A549 (cell line): ENCODE measurements at regions not wholly inside any gene's neighbourhood (a gene's known extent, or its start where the extent isn't known, plus 50 kb on each side); places are given as distances from the start of the nearest gene placed in this dataset.

Experiments
- ATAC-seq, 2 experiments: fragments of 200-7000 bp in 1 of 2; fragments of >200 bp in 1 of 2; cut with Nextera tagmentation in 1 of 2; cut with Tn5 transposase in 1 of 2; 3 replicates each; pipeline versions ENCODE4 v1.8.0 to v1.9.1; 2018 to 2020; ENCODE audit warnings: mild to moderate bottlenecking in 1 of 2, moderate library complexity in 1 of 2
- CTCF ChIA-PET: fragments of 300-600 bp; sonication (Branson Sonifier 250); formaldehyde crosslinking; extraction: SDS; loops from one replicate; lab custom pipeline; 2021; ENCODE audit warnings: antibody characterized with exemption, inconsistent platforms; lab: Yijun Ruan, JAX
- POLR2A ChIA-PET: fragments of 350-600 bp; formaldehyde crosslinking; extraction: SDS; loops from one replicate; lab custom pipeline; 2021; ENCODE audit warnings: antibody characterized with exemption, inconsistent platforms; lab: Yijun Ruan, JAX
- DNase-seq, 2 experiments: peaks; one replicate each; pipeline versions ENCODE4 v3.0.0 to v3.0.0-alpha.2; 2011 to 2016; ENCODE audit warnings: low read depth in 1 of 2, low spot score in 1 of 2
- FAIRE-seq: peaks from 2 replicates; lab custom pipeline; 2011; peaks lifted over from hg19 to GRCh38; lab: Jason Lieb, UNC
- H3K27ac ChIP-seq, 2 experiments: fragments of >200 bp; sonication (Bioruptor Twin); formaldehyde crosslinking; 3 replicates each; pipeline ENCODE4 v1.5.1; 2016 to 2017
- H3K4me1 ChIP-seq: fragments of >200 bp; sonication (Bioruptor Twin); formaldehyde crosslinking; 3 replicates; pipeline ENCODE4 v1.6.1; 2016
- H3K4me2 ChIP-seq: fragments of >200 bp; sonication (Bioruptor Twin); formaldehyde crosslinking; 3 replicates; pipeline ENCODE4 v1.6.1; 2016
- H3K4me3 ChIP-seq: fragments of >200 bp; sonication (Bioruptor Twin); formaldehyde crosslinking; 3 replicates; pipeline ENCODE4 v1.5.1; 2016
- H3K9me3 ChIP-seq: fragments of >200 bp; sonication (Bioruptor Twin); formaldehyde crosslinking; 3 replicates; pipeline ENCODE4 v1.6.1; 2016
- CBX2 ChIP-seq: fragments of 200-600 bp; sonication (generic); IDR thresholded peaks from 2 replicates; pipeline ENCODE4 v1.6.1; 2016; ENCODE audit warnings: low read depth, mild to moderate bottlenecking, borderline replicate concordance
- CHD2 ChIP-seq: fragments of 150-350 bp; IDR thresholded peaks from 2 replicates; pipeline ENCODE4 v1.6.1; 2014; ENCODE audit warnings: low read length; ENCODE audit not compliant: partially characterized antibody
- EHF ChIP-seq: fragments of 250-450 bp; sonication (Bioruptor Pico); IDR thresholded peaks from 2 replicates; pipeline ENCODE4 v1.5.0; 2020; ENCODE audit warnings: mild to moderate bottlenecking
- EHMT2 ChIP-seq: fragments of 200-600 bp; sonication (generic); IDR thresholded peaks from 2 replicates; pipeline ENCODE4 v1.6.1; 2016; ENCODE audit warnings: antibody characterized with exemption, low read depth, mild to moderate bottlenecking, moderate library complexity
- EP300 ChIP-seq, 2 experiments: fragments of >200 bp; sonication (Bioruptor Twin); formaldehyde crosslinking; IDR thresholded peaks; 2 replicates in 1 of 2; 3 replicates in 1 of 2; pipeline ENCODE4 v1.6.1; 2016 to 2017
- ESRRA ChIP-seq: fragments of 150-350 bp; IDR thresholded peaks from 2 replicates; pipeline ENCODE4 v1.6.1; 2014; ENCODE audit warnings: mild to moderate bottlenecking, low read length, borderline replicate concordance
- FOSB ChIP-seq: fragments of 250-450 bp; sonication (Bioruptor Pico); IDR thresholded peaks from 2 replicates; pipeline ENCODE4 v1.5.0; 2020; ENCODE audit warnings: mild to moderate bottlenecking, moderate library complexity
- HOXA7 ChIP-seq: fragments of 250-450 bp; sonication (Bioruptor Pico); IDR thresholded peaks from 2 replicates; pipeline ENCODE4 v1.5.0; 2020; ENCODE audit warnings: mild to moderate bottlenecking, moderate library complexity
- JUN ChIP-seq, 2 experiments: fragments of >200 bp; sonication (Bioruptor Twin); formaldehyde crosslinking; IDR thresholded peaks; 2 replicates in 1 of 2; 3 replicates in 1 of 2; pipeline ENCODE4 v1.6.1; 2016 to 2017
- JUNB ChIP-seq: fragments of >200 bp; sonication (Bioruptor Twin); formaldehyde crosslinking; IDR thresholded peaks from 2 replicates; pipeline ENCODE4 v1.6.1; 2016
- KDM1A ChIP-seq: fragments of 200-600 bp; sonication (generic); IDR thresholded peaks from 2 replicates; pipeline ENCODE4 v1.6.1; 2016; ENCODE audit warnings: low read depth, mild to moderate bottlenecking
- KDM5A ChIP-seq: fragments of 200-600 bp; sonication (generic); IDR thresholded peaks from 2 replicates; pipeline ENCODE4 v1.6.1; 2016; ENCODE audit warnings: antibody characterized with exemption, mild to moderate bottlenecking
- MAZ ChIP-seq: fragments of 150-350 bp; IDR thresholded peaks from 2 replicates; pipeline ENCODE4 v1.6.1; 2014; ENCODE audit warnings: antibody characterized with exemption, low read depth, low read length, borderline replicate concordance
- NPAS2 ChIP-seq: fragments of 250-450 bp; sonication (Bioruptor Pico); IDR thresholded peaks from 2 replicates; pipeline ENCODE4 v1.8.0; 2022; ENCODE audit warnings: mild to moderate bottlenecking, moderate library complexity, borderline replicate concordance
- RAD21 ChIP-seq, 2 experiments: fragments of >200 bp in 1 of 2; sonication (Bioruptor Twin) in 1 of 2; formaldehyde crosslinking in 1 of 2; IDR thresholded peaks in 1 of 2; conservative IDR thresholded peaks in 1 of 2; 2 replicates in 1 of 2; 3 replicates in 1 of 2; pipeline ENCODE4 v1.6.1; 2012 to 2018; ENCODE audit warnings: inconsistent platforms in 1 of 2
- RARB ChIP-seq: fragments of 250-450 bp; sonication (Bioruptor Pico); IDR thresholded peaks from 2 replicates; pipeline ENCODE4 v1.8.0; 2021; ENCODE audit warnings: mild to moderate bottlenecking, moderate library complexity
- RFX5 ChIP-seq: fragments of 450-650 bp; IDR thresholded peaks from 2 replicates; pipeline ENCODE4 v1.7.1; 2014; ENCODE audit warnings: antibody characterized with exemption, mild to moderate bottlenecking, moderate library complexity
- TFCP2L1 ChIP-seq: fragments of 250-450 bp; sonication (Bioruptor Pico); IDR thresholded peaks from 2 replicates; pipeline ENCODE4 v1.5.0; 2021; ENCODE audit warnings: mild to moderate bottlenecking
- TP53 ChIP-seq: fragments of 250-450 bp; sonication (Bioruptor Pico); IDR thresholded peaks from 2 replicates; pipeline ENCODE4 v1.5.0; 2021; ENCODE audit warnings: mild to moderate bottlenecking, moderate library complexity
- ZSCAN20 ChIP-seq: fragments of 250-450 bp; sonication (Bioruptor Pico); IDR thresholded peaks from 2 replicates; pipeline ENCODE4 v1.8.0; 2022; ENCODE audit warnings: mild to moderate bottlenecking, moderate library complexity
- WGBS: methylation state at CpG from one replicate; pipeline ENCODE4 v1.1.6; 2017; ENCODE audit errors: missing lambda C conversion rate; 5-methylcytosine and 5-hydroxymethylcytosine counted together
- TF ChIP-seq, protein P1 (sequence below): fragments of >200 bp; sonication (Bioruptor Twin); formaldehyde crosslinking; IDR thresholded peaks from 3 replicates; pipeline ENCODE4 v1.5.1; 2016
- TF ChIP-seq, protein P2 (sequence below): IDR thresholded peaks from 2 replicates; pipeline ENCODE4 v1.6.1; 2012; ENCODE audit warnings: low read depth, borderline replicate concordance
- TF ChIP-seq, protein P3 (sequence below): fragments of 250-450 bp; sonication (Bioruptor Pico); IDR thresholded peaks from 2 replicates; pipeline ENCODE4 v1.5.0; 2020; ENCODE audit warnings: low read depth, mild to moderate bottlenecking, moderate library complexity
- TF ChIP-seq, protein P4 (sequence below): fragments of 150-350 bp; IDR thresholded peaks from 2 replicates; pipeline ENCODE4 v1.6.1; 2014; ENCODE audit warnings: low read depth, mild to moderate bottlenecking, low read length

DNA sequence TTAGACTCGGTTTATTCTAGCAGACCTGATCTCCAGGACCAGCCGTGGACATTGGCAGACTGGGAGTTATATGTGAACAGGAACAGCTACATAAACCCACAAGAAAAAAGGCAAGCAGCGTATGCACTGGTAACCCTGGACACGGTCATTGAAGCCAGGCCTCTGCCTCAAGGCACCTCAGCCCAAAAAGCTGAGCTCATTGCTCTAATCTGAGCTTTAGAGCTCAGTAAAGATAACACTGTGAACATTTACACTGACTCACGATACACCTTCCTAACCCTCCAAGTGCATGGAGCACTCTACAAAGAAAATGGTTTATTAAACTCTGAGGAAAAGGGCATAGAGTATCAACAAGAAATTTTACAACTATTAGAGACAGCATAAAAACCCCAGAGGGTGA lies 148.9 kb upstream of the FGF16 start:
- ChIA-PET POLR2A (no interaction called here), CTCF (no interaction called here)
- no peaks in the 10 kb centered on the region for H3K9me3 ChIP-seq
- ATAC-seq (no peak), DNase-seq (no peak), FAIRE-seq (no peak)
- WGBS, result 32% methylated on average over 5 of the region's 5 CpGs
- no peak for TF ChIP-seq NPAS2 (CRISPR knock-in tag)
- TF ChIP-seq, protein P1, sequence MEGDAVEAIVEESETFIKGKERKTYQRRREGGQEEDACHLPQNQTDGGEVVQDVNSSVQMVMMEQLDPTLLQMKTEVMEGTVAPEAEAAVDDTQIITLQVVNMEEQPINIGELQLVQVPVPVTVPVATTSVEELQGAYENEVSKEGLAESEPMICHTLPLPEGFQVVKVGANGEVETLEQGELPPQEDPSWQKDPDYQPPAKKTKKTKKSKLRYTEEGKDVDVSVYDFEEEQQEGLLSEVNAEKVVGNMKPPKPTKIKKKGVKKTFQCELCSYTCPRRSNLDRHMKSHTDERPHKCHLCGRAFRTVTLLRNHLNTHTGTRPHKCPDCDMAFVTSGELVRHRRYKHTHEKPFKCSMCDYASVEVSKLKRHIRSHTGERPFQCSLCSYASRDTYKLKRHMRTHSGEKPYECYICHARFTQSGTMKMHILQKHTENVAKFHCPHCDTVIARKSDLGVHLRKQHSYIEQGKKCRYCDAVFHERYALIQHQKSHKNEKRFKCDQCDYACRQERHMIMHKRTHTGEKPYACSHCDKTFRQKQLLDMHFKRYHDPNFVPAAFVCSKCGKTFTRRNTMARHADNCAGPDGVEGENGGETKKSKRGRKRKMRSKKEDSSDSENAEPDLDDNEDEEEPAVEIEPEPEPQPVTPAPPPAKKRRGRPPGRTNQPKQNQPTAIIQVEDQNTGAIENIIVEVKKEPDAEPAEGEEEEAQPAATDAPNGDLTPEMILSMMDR, result no peak
- no peak for TF ChIP-seq KDM1A
- TF ChIP-seq, protein P2, sequence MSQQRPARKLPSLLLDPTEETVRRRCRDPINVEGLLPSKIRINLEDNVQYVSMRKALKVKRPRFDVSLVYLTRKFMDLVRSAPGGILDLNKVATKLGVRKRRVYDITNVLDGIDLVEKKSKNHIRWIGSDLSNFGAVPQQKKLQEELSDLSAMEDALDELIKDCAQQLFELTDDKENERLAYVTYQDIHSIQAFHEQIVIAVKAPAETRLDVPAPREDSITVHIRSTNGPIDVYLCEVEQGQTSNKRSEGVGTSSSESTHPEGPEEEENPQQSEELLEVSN, result no peak
- TF ChIP-seq MAZ, result no peak
- no peak for TF ChIP-seq ESRRA
- TF ChIP-seq RFX5, result no peak
- no peak for TF ChIP-seq TFCP2L1 (CRISPR knock-in tag)
- no peak for TF ChIP-seq EP300 (IDR thresholded peaks at IDR 0.05)
- H3K27ac ChIP-seq, result no peak overlapping the region
- no peak overlapping the region for H3K4me3 ChIP-seq
- no peaks in the 10 kb centered on the region for H3K4me1 ChIP-seq
- no peak overlapping the region for H3K4me2 ChIP-seq

DNA sequence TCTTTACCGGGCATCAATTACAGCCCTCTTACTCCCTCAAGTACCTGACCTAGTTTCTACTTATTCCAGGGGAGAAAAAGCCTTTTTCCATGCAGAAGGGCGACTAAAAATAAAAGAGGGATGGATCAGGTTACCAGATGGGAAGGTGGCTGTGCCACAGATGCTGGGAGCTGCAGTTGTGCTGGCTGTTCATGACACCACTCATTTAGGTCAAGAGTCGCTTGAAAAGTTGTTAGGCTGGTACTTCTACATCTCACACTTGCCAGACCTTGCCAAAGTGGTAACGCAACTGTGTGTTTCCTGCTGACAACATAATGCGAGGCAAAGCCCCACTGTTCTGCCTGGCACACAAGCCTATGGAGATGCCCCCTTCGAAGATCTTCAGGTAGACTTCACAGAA lies 148.4 kb upstream of the FGF16 start:
- Histone ChIP-seq H3K4me2 (no peak overlapping the region), H3K4me3 (no peak overlapping the region), H3K27ac (no peak overlapping the region), H3K4me1 (no peaks in the 10 kb centered on the region), H3K9me3 (no peaks in the 10 kb centered on the region)
- 21% methylated on average over 6 of the region's 6 CpGs for whole genome bisulfite sequencing
- POLR2A ChIA-PET, result no interaction called here
- ATAC-seq, result no peak
- no peak for DNase-seq
- CTCF ChIA-PET, result no interaction called here
- TF ChIP-seq JUNB, result no peak
- TF ChIP-seq, protein P3, sequence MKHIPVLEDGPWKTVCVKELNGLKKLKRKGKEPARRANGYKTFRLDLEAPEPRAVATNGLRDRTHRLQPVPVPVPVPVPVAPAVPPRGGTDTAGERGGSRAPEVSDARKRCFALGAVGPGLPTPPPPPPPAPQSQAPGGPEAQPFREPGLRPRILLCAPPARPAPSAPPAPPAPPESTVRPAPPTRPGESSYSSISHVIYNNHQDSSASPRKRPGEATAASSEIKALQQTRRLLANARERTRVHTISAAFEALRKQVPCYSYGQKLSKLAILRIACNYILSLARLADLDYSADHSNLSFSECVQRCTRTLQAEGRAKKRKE (CRISPR knock-in tag), result no peak
- TF ChIP-seq CHD2, result no peak
- TF ChIP-seq ZSCAN20 (CRISPR knock-in tag), result no peak
- TF ChIP-seq RARB (CRISPR knock-in tag), result no peak
- TF ChIP-seq, protein P4, sequence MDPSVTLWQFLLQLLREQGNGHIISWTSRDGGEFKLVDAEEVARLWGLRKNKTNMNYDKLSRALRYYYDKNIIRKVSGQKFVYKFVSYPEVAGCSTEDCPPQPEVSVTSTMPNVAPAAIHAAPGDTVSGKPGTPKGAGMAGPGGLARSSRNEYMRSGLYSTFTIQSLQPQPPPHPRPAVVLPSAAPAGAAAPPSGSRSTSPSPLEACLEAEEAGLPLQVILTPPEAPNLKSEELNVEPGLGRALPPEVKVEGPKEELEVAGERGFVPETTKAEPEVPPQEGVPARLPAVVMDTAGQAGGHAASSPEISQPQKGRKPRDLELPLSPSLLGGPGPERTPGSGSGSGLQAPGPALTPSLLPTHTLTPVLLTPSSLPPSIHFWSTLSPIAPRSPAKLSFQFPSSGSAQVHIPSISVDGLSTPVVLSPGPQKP, result no peak
- no peak for TF ChIP-seq KDM5A
- TF ChIP-seq JUN (IDR thresholded peaks at IDR 0.05), result no peak
- no peak for TF ChIP-seq FOSB (CRISPR knock-in tag)
- TF ChIP-seq HOXA7 (CRISPR knock-in tag), result no peak
- no peak for TF ChIP-seq EHMT2
- TF ChIP-seq EHF (CRISPR knock-in tag), result no peak
- TF ChIP-seq RAD21 (conservative IDR thresholded peaks at IDR 0.05 in 1 of 2, IDR thresholded peaks at IDR 0.05 in 1 of 2), result no peak
- TF ChIP-seq TP53 (CRISPR knock-in tag), result no peak
- no peak for TF ChIP-seq CBX2
- no peak for FAIRE-seq
